ENCODE measurements at regions not wholly inside any gene's neighbourhood (a gene's known extent, or its start where the extent isn't known, plus 50 kb on each side); places are given as distances from the start of the nearest gene placed in this dataset.

- no peak for DNase-seq
- no peak overlapping the region for H3K4me3 ChIP-seq
- no peaks in the 10 kb centered on the region for H3K27me3 ChIP-seq
- H3K27ac ChIP-seq: no peak overlapping the region
- H3K36me3 ChIP-seq: no peaks in the 10 kb centered on the region
- intact Hi-C loops (cut with DNase I; ENCODE audit: low total_unique reads): loop anchor here (10.0 kb wide), 1 partner anchor 142 kb away; no protein-coding TSS in a partner anchor
- H3K9me3 ChIP-seq: no peaks in the 10 kb centered on the region
- no peak for TF ChIP-seq CTCF (IDR thresholded peaks at IDR 0.05)
- peaks cover 0 to 24% (median 5%) of the 10 kb centered on the region in 4 donors for H3K4me1 ChIP-seq
Measured at GRCh38 chr7:131112431-131112830, 215.2 kb upstream of the MKLN1 start.

GRCh38 chr7:131115340-131115739, 212.3 kb upstream of the MKLN1 start:
- intact Hi-C loops (cut with DNase I; ENCODE audit: low total_unique reads): loop anchor here (10.0 kb wide), 1 partner anchor 139 kb away; no protein-coding TSS in a partner anchor
- H3K36me3 ChIP-seq: no peaks in the 10 kb centered on the region
- H3K4me1 ChIP-seq: peaks cover 0 to 15% (median 5%) of the 10 kb centered on the region in 4 donors
- H3K4me3 ChIP-seq: no peak overlapping the region
- H3K27ac ChIP-seq: no peak overlapping the region
- no peaks in the 10 kb centered on the region for H3K27me3 ChIP-seq
- H3K9me3 ChIP-seq: peaks cover 0 to 4% (median 0%) of the 10 kb centered on the region in 3 donors
- DNase-seq: no peak
- TF ChIP-seq CTCF (IDR thresholded peaks at IDR 0.05): no peak

GRCh38 chr7:131117439-131117838, 210.2 kb upstream of the MKLN1 start:
- no peaks in the 10 kb centered on the region for H3K27me3 ChIP-seq

GRCh38 chr7:131119381-131119780, 208.3 kb upstream of the MKLN1 start:
- Histone ChIP-seq H3K4me1 (no peaks in the 10 kb centered on the region), H3K36me3 (no peaks in the 10 kb centered on the region), H3K9me3 (peaks cover 0 to 4% (median 0%) of the 10 kb centered on the region in 3 donors), H3K27me3 (no peaks in the 10 kb centered on the region), H3K4me3 (no peak overlapping the region), H3K27ac (no peak overlapping the region)
- TF ChIP-seq CTCF (IDR thresholded peaks at IDR 0.05): no peak
- intact Hi-C loops (cut with DNase I; ENCODE audit: low total_unique reads): loop anchor here (10.0 kb wide), 1 partner anchor 135 kb away; no protein-coding TSS in a partner anchor
- DNase-seq: no peak

More at GRCh38 chr7:131117439-131117838, 210.2 kb upstream of the MKLN1 start:
- no peak for DNase-seq
- Histone ChIP-seq H3K9me3 (peaks cover 0 to 4% (median 0%) of the 10 kb centered on the region in 3 donors), H3K4me1 (no peaks in the 10 kb centered on the region), H3K4me3 (no peak overlapping the region), H3K36me3 (no peaks in the 10 kb centered on the region), H3K27ac (no peak overlapping the region)
- TF ChIP-seq CTCF (IDR thresholded peaks at IDR 0.05): no peak
- intact Hi-C loops (cut with DNase I; ENCODE audit: low total_unique reads): loop anchor here (10.0 kb wide), 1 partner anchor 137 kb away; no protein-coding TSS in a partner anchor

GRCh38 chr7:131122394-131122793, 205.3 kb upstream of the MKLN1 start:
- no peak for TF ChIP-seq CTCF (IDR thresholded peaks at IDR 0.05)
- Histone ChIP-seq H3K27me3 (no peaks in the 10 kb centered on the region), H3K4me3 (no peak overlapping the region), H3K4me1 (no peaks in the 10 kb centered on the region), H3K36me3 (no peaks in the 10 kb centered on the region), H3K9me3 (peaks cover 0 to 4% (median 0%) of the 10 kb centered on the region in 3 donors), H3K27ac (no peak overlapping the region)
- intact Hi-C loops (cut with DNase I; ENCODE audit: low total_unique reads): no loop called here
- DNase-seq: no peak
